ENCODE measurements at regions not wholly inside any gene's neighbourhood (a gene's known extent, or its start where the extent isn't known, plus 50 kb on each side); places are given as distances from the start of the nearest gene placed in this dataset.

DNA sequence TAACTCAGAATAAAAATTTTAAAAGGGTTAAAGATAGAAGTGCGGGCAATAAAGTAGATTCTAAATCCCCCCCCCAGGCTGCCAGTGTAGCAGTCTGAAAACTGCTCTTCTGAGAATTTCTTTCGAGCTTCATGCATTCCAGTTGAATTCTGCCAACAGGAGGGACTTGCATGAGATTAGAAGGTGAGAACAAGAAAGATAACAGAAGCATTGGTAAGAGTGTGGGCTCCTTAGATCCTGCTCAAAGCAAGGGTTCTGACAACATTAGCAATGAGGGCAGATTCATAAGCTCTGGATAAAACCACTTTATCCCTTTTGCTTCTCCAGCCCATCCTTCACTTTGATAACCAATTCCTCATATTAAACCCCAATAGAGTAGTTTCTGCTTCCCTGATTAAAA, 235.9 kb upstream of the CDH6 start:
- no peak for DNase-seq (ENCODE audit: extremely low read depth, low read depth, low spot score)

DNA sequence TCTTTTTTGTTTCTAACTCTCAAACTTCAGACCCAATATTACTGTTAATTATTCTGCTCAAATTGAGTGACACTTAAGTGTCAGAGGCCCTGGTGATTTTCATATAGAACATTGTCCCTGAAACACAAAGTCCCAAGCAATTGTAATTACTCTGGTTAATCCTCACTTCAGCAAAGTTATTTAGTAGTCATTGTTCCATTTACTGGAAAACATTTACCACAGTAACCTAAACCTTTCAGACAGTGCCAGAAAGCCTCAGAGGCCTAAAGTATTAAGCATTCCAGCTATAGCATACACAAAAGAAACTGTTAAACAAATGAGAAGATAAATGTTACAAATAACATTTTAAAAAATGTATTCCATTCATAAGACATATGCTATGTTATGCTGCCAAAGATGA, 237.2 kb upstream of the CDH6 start:
- DNase-seq (ENCODE audit: extremely low read depth, low read depth, low spot score): no peak

DNA sequence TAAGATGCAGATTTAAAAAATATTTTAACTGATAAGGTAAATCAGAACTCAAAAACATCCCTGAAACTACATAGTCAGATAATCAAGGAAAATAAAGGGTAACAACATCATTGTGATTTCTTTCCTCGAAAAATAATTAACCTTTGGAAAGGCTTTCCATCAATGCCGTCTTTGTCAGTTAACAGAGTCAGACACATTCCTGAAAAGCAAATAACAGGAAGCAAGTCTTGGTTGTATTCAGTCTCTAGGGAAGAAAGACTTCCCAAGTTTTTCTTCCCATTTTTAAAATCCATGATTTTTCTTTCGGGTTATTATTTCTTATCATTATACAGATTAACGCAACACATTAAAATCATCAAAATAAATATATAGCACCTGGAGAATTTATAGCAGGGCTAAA, 256.4 kb upstream of the CDH6 start:
- DNase-seq (ENCODE audit: extremely low read depth, low read depth, low spot score): no peak

DNA sequence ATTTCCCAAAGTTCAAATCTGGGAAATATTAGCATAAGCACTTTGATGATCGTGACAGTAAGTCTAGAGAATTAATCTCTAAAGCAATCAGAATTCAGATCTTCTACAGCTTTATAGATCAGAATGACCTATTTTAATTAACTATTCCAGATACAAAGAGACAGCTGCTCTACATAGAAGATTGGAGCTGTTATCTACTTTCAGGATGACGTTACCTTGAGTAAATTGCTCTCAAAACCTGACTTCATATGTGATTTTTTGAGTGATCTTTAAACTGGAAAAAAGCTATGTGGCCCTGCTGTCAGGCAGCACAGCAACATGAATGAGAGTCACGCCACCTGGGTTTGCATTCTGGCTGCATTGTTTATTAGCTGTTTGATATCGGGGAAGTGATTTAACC, 259.9 kb upstream of the CDH6 start:
- DNase-seq (ENCODE audit: extremely low read depth, low read depth, low spot score): no peak

DNA sequence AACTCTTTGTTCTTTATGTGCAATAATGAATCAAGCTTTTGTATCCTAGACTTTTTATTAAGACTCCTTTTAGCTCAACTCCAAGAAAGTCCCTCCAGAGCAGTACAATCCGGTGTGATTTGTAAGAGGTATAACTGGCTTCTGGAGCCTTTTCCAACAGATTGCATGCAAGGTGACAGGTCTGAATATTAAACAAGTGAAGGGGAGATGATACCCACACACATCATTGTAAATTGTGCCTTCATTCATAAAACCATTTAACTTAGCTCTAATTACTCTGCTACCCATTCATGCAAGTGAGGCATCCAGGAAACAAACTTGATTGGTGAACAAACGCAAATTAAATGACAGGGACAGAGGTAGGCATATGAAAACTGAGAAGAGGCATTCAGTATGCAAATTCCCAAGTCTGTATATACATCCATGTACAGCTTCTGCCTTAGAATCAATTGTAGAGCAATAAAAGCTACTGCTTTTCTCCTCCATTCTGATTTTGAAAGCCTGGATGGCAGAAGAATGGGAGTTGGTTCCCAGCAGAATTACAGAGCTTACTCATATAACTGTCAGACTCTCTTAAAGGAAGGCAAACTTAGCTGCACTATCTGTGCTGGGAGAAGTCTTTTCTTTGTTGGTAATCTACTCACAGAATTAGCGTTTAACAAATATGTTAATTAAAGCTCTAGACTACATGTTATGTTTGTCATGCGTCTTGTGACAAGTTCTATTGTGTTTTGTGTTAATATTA, 261.0 kb upstream of the CDH6 start:
- no peak for DNase-seq (ENCODE audit: extremely low read depth, low read depth, low spot score)

DNA sequence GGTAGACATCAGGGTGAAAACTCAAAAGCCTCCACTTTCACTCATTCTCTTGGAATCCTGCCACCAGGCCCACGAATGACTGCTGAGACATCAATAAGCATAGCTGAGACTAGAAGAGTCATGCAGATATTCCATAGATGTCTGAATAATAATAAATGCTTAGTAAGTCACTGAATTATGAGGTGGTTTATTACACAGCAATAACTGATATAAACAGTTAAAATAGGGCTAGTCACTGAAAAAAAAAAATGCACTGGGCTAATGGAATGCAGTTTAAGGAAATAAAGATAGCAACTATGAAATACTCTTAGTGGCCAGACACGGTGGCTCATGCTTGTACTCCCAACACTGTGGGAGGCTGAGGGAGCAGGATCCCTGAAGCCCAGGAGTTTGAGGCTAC, 262.8 kb upstream of the CDH6 start:
- no peak for DNase-seq (ENCODE audit: extremely low read depth, low read depth, low spot score)

DNA sequence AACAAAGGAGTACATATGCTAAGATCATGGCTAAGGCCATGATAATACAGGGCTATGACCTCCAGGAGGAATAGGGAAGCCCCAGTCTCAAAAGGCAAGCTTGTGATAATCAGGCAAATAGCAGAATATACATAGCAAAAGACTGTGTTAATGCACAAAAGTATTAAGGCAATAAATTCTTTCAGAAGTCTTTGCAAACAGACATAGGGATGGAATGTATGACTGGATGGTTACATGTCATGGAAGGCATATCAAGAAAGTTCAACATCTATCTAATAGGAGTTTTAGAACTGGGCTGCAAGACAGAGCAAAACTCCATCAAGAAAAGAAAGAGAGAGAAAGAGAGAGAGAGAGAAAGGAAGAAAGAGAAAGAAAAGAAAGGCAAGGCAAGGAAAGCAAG, 264.5 kb upstream of the CDH6 start:
- no peak for DNase-seq (ENCODE audit: extremely low read depth, low read depth, low spot score)

DNA sequence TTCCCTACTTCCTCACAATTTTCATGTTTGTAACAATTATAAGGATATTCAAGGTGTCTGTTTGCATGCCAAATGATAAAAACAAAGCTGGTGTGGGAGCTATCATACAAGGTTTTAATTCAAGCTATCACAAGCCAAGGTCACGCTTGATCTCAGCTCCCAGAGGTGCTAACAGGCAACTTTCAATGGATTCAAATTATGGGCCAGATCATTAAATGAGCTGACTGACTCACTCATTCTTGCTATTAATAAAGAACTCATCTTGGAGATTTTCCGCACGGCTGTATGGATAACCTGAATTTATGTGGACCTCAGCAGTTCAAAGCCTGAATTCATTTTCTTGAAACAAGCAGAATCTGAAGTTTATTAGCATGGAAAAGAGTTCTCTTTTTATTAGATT, 267.3 kb upstream of the CDH6 start:
- no peak for DNase-seq (ENCODE audit: extremely low read depth, low read depth, low spot score)

DNA sequence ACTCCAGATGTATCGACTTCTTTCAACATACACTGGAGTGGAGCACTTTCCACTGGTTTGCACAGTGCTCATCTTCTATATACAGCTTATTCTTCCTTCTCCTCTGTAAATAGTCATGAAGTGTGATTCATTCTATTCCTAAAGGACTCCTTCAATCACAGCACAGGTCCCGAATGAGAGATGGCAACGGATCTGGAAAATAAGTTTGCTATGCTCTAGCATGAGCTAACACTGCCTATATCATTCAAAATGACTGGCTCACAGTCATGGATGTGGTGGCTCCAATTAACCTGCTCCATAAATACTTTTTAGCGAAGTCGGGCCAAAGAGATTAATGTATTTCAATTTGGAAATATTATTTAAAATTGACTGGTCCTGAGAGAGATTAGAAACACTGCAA, 272.1 kb upstream of the CDH6 start:
- DNase-seq (ENCODE audit: extremely low read depth, low read depth, low spot score): no peak

DNA sequence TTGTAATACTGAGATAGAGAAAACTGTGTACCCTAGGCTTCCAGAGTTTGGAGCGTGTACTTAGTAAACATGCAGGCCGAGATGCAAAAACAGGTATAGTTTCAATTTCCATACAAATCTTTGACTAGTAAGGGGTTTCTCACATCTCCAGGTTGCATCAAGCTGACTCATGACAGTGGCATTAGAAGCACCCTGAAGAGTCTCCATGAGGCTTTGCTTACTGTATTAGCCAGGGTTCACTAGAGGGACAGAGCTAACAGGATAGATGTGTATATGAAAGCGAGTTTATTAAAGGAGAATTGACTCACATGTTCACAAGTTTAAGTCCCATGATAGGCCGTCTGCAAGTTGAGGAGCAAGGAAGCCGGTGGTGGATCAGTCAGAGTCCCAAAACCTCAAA, 275.3 kb upstream of the CDH6 start:
- no peak for DNase-seq (ENCODE audit: extremely low read depth, low read depth, low spot score)

DNA sequence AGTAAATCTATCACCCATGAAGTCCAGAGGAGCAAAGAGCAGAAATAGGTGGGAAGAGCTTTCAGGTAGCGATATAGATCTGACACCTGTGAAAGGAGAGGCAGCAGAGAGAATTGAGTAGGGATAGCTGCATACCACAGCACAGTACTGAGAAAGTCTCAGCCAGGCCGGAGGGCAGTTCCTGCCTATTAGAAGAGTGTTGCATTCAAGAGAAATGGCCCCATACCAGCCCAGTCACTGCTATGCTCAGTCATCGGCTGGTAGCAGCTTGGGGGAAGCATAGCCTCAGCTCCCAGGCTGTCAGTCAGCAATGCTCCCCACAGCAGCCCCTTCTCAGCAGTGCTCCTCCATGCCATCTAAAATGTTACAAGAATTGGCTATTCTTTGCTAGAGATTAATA, 285.1 kb upstream of the CDH6 start:
- no peak for DNase-seq (ENCODE audit: extremely low read depth, low read depth, low spot score)

DNA sequence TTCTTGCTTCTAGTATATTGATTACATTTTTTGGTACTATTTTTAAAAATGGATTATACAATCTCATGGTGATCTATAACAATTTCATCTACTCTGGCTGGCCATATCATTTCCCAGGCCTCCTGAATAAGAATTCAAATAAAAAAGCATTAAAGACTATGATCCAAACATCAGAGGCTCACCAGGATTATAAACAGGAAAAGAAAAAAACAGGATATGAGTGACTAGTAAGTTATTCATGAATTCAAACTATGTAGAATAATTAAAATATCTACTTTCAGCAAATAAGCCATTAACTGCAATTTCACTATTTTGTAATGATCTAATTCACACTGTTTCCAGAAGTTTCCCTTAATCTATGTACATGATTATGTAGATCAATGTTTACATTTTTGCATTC, 293.1 kb upstream of the CDH6 start:
- DNase-seq (ENCODE audit: extremely low read depth, low read depth, low spot score): no peak

DNA sequence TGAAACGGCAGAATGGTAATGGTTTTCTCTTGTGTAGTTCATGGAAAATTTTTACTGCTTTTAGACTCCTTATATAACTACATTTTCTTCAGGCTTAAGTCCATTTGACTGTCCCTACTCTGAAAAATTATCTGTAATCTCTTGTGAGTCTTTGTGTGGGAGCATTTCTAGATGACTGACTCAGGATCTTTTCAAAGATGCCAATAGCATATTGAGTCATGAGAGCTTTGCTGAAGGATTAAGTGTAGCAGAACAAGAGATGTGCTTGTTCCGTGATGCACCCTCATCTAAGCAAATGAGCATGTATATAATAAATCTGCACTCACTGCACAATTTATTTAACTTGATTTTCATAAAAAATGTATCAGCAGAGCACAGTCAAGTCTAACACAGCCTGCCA, 298.7 kb upstream of the CDH6 start:
- DNase-seq (ENCODE audit: extremely low read depth, low read depth, low spot score): no peak

DNA sequence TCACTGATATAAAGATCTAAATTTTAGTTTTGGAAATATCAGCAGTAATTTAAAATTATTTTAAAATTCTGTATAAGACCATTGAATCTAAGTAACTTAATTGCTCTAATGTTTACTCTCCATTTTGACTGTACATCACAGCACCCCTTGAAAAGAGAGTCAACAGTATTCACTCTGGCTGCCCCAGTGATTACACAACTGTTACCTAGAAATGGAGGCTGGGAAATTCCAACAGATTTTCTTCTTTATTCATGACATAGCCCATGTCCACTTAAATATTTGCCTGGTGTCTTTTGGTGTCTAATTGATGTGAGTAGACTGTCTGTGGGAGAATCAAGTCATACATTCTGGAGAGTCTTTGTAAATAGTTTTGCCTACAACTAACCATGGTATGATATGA, 301.8 kb upstream of the CDH6 start:
- DNase-seq (ENCODE audit: extremely low read depth, low read depth, low spot score): no peak

DNA sequence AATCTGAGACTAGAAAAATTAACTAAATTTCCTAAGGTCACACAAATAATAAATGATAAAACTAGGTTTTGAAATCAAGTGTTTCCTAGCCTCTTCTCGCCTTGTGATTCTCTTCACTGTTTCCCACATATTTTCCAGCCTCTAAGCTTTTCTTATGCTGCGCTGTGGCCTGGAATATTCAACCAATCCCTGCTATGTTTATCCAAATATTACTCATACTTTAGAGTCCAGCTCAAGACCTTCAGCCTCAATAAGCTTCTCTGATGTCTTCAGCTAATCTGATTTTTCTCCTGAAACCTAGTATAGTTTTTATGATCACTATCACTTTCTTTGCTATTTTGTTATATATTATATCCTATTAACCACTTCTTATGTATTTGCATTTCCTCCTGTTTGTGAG, 303.1 kb upstream of the CDH6 start:
- no peak for DNase-seq (ENCODE audit: extremely low read depth, low read depth, low spot score)

DNA sequence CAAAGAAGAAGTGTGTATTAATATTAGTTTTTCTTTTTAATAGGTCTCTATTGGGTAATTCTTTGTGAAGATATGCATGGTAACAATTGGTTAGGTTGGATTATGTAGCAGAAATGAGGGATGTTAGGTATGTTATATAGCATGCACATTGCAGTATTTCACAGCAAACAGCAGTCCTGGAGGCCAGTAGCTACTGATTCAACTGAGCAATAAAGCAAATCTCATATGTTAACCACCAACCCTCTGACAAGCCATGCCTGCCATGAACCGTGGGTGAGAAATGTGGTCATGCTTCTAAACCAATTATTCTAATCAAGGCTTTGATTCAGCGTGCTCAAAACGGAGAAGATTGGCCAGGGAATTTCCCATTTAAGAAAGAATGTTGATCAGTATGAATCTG, 313.0 kb upstream of the CDH6 start:
- DNase-seq (ENCODE audit: extremely low read depth, low read depth, low spot score): no peak

DNA sequence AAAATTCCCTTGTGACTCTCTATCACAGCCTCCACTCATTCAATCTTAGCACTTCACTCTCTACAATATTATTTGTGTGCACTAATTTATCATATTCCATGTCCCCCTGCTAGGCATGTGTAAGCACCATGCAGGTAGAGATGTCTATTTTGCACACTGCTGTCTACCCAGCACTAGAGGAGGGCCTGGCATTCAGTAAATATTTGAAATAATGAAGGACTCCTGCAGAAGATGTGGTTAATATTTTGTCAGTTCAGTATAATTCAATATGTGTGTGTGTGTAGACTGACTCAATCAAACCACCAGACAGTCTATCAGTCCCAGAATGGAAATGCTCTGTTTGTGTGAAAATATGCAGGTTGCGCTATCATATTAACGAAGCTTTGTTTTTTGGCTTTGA, 313.6 kb upstream of the CDH6 start:
- no peak for DNase-seq (ENCODE audit: extremely low read depth, low read depth, low spot score)

DNA sequence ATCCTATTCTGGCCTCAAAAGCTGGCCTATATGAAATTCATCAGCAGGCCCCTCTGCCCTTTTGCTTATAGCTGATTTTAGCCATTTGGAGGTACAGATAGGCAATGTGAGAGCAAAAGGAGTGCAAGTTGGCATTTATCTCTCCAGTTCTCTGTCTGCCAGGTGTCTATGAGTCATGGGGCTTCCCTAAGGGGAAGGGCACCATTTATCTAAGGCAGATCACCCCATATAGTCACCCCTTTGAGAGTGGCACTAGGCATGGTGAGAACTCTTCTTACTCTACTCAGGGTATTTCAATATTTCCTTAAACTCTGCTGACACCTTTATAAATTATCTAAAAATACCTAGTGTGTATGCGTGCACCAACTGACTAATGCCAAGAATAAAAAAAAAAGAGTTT, 314.7 kb upstream of the CDH6 start:
- DNase-seq (ENCODE audit: extremely low read depth, low read depth, low spot score): no peak

DNA sequence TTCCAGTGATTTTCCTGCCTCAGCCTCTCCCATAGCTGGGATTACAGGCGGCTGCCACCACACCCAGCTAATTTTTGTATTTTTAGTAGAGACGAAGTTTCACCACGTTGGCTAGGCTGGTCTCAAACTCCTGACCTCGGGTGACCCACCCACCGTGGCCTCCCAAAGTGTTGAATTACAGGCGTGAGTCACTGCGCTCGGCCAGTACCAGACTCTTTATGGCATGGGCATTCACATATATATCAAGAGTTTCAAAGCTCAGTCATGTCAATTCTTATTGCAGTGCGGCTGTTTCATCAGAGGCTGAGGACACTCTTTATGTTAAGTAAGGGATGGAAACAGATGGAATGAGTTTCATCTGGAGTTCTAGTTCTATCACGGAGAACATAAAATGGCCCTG, 315.2 kb upstream of the CDH6 start:
- DNase-seq (ENCODE audit: extremely low read depth, low read depth, low spot score): no peak

DNA sequence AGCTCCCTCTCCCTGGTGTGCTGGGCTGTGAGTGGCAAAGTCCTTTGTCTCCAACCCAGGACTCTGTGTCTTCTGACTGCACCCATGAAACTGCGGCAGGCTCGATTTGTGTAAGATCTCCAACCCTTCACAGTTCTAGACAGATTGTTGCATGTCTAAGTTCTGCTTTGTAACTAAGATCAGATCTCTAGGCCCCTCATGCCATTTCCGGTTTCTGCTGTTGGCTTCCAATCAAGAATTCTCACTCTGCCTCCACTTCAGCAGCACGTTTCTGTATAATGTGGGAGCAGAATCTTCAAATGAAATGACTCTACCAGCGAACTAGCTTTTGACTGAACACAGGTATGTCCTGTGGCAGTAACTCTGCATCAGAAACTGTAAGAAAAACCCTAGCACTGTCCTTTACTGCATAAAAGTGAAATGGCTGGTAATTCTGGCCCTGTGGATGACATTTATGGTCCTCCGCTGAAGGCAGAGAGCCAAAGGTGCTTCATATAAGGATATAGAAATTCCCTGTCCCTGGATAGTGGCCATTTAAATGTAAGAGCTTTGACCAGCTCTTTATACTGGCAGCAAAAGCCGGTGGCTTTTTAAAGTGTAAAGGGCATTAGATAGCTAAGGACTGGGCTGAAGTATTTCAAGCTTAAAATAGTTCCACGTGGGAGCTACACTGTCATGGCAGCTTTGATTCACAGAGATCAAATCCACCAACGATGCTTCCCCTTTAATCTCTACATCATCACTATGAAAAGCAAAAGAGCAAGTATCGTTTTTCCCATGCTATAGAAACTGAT, 319.0 kb upstream of the CDH6 start:
- no peak for DNase-seq (ENCODE audit: extremely low read depth, low read depth, low spot score)

DNA sequence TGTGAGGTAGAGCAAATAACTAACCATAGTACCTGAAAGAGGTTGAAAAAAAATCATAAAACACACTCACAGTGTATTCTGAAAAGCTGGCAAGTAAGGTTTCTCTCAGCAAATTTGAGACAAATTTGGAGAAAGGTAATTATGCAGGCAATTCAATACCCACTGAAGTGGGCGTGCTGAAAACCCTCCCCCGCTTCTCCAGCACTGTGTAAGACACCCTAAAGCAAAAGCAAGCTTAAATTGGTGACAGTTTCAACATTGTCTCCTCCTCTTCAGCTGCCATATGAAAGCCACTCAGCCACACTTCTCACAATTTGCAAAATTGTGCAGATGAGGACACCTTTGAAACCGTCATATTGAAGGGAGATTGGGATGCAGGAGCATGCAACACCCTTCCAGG, 322.3 kb upstream of the CDH6 start:
- no peak for DNase-seq (ENCODE audit: extremely low read depth, low read depth, low spot score)

DNA sequence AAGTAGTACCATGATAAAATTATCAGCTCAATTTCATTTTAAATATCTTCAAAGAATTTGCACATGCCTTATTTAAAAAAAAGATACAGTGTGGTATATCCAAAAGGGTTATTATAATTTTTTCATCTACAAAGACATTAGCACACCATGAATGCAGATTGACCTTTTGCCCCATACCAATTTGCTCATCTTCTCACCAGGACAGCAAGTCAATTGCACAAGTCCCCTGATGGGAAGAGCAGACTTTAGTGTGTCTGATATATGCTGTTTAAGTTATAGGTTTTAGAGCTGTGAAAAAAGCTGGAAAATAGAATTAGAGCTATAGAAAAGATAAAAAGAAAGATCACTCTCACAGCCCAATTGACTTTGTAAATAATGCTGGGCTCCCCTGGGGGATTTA, 325.8 kb upstream of the CDH6 start:
- DNase-seq (ENCODE audit: extremely low read depth, low read depth, low spot score): no peak

DNA sequence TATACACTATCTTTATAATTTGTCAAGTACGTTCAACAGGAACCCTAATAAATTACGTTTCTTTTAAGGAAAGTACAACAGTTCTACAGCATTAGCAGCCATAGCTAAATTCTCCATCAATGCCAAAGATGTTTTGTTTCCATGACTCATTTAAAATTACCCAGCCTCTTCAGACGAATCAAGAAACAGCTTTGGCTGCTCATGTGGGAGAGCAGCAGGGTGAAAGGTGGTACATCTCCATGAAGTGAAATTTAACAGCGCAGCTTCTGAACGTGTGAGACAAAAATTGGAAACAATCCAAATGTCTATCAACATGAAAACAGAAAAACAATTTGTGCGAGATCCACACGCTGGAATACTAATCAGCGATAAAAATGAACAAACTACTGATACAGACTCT, 327.3 kb upstream of the CDH6 start:
- DNase-seq (ENCODE audit: extremely low read depth, low read depth, low spot score): no peak

All from glomerular endothelial cell (primary cell).